Lower lobe of right lung (tissue), 2 donors: ENCODE measurements at regions not wholly inside any gene's neighbourhood (a gene's known extent, or its start where the extent isn't known, plus 50 kb on each side); places are given as distances from the start of the nearest gene placed in this dataset.

ENCODE experiments used
- ATAC-seq, 2 donors: fragments of 200-7000 bp; cut with Tn5 transposase; one replicate each; pipeline ENCODE4 v1.9.1; 2020 to 2022; ENCODE audit warnings: mild to moderate bottlenecking in 2 of 2, moderate library complexity in 2 of 2
- DNase-seq: peaks from one replicate; pipeline ENCODE4 v3.0.0-alpha.2; 2020
- H3K27ac ChIP-seq: fragments of 200-600 bp; one replicate; pipeline ENCODE4 v1.8.0; 2022
- H3K27me3 ChIP-seq: fragments of 200-600 bp; one replicate; pipeline ENCODE4 v1.8.0; 2022; ENCODE audit warnings: low read depth
- H3K36me3 ChIP-seq: fragments of 200-600 bp; one replicate; pipeline ENCODE4 v1.8.0; 2022; ENCODE audit warnings: mild to moderate bottlenecking
- H3K4me1 ChIP-seq: fragments of 200-600 bp; one replicate; pipeline ENCODE4 v1.8.0; 2022
- H3K4me3 ChIP-seq: fragments of 200-600 bp; one replicate; pipeline ENCODE4 v1.8.0; 2022; ENCODE audit warnings: mild to moderate bottlenecking
- H3K9me3 ChIP-seq: fragments of 200-600 bp; one replicate; pipeline ENCODE4 v1.8.0; 2022
- intact Hi-C: fragments of 100-400 bp; cut with DNase I; formaldehyde crosslinking; loops from one replicate; pipeline ENCODE4 v1.11.0; 2022
- TF ChIP-seq, protein P1 (sequence below): fragments of 200-600 bp; IDR thresholded peaks from one replicate; pipeline ENCODE4 v1.8.0; 2022; ENCODE audit warnings: antibody characterized with exemption, mild to moderate bottlenecking
- donor health status: DM: no; HTN: yes; CAD: no; lungs with severe emphysema.

DNA sequence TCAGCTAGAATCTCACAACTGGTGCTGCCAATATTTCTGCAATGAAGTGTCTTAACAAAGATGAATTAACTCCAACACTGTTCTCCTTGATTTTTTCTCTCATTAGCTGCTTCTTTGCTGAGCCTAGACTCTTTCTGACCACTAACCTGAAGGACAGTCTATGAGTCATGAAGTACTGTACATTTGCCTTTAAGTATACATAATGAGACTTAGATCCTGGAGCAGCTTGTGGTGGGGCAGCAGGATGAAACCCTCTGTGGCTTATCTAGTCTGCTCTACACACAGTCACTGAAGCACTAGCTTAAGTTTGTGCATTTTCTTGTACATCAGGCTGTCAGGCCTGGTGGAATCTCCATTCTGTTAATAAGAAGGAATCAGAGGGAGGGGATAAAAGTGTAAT, 307.4 kb upstream of the SMIM31 start:
- Histone ChIP-seq H3K27me3 (no peaks in the 10 kb centered on the region), H3K4me1 (no peaks in the 10 kb centered on the region), H3K27ac (no peak overlapping the region), H3K36me3 (no peaks in the 10 kb centered on the region), H3K4me3 (no peak overlapping the region), H3K9me3 (no peaks in the 10 kb centered on the region)
- intact Hi-C loops = loop anchor here (10.0 kb wide), 1 partner anchor 592 kb away; no protein-coding TSS in a partner anchor
- TF ChIP-seq, protein P1, sequence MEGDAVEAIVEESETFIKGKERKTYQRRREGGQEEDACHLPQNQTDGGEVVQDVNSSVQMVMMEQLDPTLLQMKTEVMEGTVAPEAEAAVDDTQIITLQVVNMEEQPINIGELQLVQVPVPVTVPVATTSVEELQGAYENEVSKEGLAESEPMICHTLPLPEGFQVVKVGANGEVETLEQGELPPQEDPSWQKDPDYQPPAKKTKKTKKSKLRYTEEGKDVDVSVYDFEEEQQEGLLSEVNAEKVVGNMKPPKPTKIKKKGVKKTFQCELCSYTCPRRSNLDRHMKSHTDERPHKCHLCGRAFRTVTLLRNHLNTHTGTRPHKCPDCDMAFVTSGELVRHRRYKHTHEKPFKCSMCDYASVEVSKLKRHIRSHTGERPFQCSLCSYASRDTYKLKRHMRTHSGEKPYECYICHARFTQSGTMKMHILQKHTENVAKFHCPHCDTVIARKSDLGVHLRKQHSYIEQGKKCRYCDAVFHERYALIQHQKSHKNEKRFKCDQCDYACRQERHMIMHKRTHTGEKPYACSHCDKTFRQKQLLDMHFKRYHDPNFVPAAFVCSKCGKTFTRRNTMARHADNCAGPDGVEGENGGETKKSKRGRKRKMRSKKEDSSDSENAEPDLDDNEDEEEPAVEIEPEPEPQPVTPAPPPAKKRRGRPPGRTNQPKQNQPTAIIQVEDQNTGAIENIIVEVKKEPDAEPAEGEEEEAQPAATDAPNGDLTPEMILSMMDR = no peak
- DNase-seq = no peak
- no peak for ATAC-seq

DNA sequence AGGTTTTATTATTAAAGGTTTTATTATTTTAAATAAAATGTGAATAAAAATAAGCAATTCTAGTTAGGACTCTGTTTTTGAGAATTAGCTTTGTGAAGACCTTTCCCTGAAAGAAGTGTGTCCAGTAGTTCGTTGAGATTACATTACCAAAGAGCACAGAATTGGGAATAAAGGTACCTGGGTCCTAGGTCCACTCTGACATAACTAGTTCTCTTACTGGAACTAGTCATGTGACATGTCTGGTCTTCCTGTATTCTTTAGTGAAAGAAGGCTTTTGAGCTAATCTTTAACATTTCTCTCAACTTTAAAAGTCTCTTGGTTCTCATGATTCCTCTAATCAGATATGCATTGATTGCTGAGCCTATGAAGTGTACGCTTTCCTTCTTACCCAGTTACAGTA, 292.0 kb upstream of the SMIM31 start:
- Histone ChIP-seq H3K9me3 (no peaks in the 10 kb centered on the region), H3K27ac (no peak overlapping the region), H3K4me3 (no peak overlapping the region), H3K27me3 (no peaks in the 10 kb centered on the region), H3K36me3 (no peaks in the 10 kb centered on the region), H3K4me1 (no peaks in the 10 kb centered on the region)
- no peak for DNase-seq
- TF ChIP-seq, protein P1 = no peak
- no peak for ATAC-seq
- intact Hi-C loops = no loop called here

GRCh38 chr4:164462471-164462870, 291.5 kb upstream of the SMIM31 start:
- Histone ChIP-seq H3K9me3 (no peaks in the 10 kb centered on the region), H3K27me3 (no peaks in the 10 kb centered on the region), H3K4me3 (no peak overlapping the region), H3K4me1 (no peaks in the 10 kb centered on the region), H3K27ac (no peak overlapping the region), H3K36me3 (no peaks in the 10 kb centered on the region)
- intact Hi-C loops = no loop called here
- TF ChIP-seq, protein P1 = no peak
- DNase-seq (no peak), ATAC-seq (no peak)

DNA sequence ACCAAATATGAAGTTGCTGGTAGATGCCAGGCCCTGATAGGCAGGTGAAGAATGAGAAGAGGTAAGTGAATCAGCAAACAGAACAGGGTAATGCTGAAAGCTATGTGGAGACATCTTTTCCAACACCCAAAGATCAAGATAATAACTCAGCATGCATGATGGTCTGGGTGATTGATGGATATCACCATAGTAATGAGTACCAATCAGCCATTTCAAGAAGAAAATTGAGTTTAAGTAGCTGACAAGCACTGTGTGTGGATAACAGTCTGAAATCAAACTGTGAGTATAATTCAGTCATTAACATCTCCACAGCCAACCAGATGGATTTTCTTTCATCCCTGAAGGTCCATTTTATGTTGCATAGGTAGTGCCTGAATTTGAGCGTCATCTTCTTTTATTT, 289.6 kb upstream of the SMIM31 start:
- H3K4me3 ChIP-seq = no peak overlapping the region

DNA sequence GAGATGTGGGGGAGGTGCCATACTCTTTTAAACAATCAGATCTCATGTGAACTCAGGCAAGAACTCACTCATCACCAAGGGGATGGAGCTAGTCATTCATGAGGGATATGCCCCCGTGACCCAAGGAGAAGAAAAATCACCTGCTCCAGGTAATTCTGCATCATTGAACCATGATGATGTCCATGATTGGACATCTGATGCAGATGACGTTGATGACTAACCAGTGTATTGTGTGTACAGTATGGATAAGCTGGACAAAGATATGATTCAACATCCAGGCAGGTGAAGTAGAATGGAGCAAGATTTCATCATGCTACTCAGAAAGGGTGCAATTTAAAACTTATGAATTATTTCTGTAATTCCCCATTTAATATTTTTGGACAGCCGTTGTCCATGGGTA, 286.4 kb upstream of the SMIM31 start:
- DNase-seq (no peak), ATAC-seq (no peak)
- no peak overlapping the region for H3K4me3 ChIP-seq
- TF ChIP-seq, protein P1 = no peak
- no peaks in the 10 kb centered on the region for H3K4me1 ChIP-seq
- intact Hi-C loops = no loop called here
- no peaks in the 10 kb centered on the region for H3K9me3 ChIP-seq
- no peaks in the 10 kb centered on the region for H3K27me3 ChIP-seq
- H3K27ac ChIP-seq = no peak overlapping the region
- H3K36me3 ChIP-seq = no peaks in the 10 kb centered on the region

More for the DNA sequence above, 289.6 kb upstream of the SMIM31 start:
- Histone ChIP-seq H3K4me1 (no peaks in the 10 kb centered on the region), H3K36me3 (no peaks in the 10 kb centered on the region), H3K27me3 (no peaks in the 10 kb centered on the region), H3K27ac (no peak overlapping the region), H3K9me3 (no peaks in the 10 kb centered on the region)
- TF ChIP-seq, protein P1 = no peak
- ATAC-seq = no peak
- DNase-seq = no peak
- intact Hi-C loops = no loop called here
